AG08395 (cell line): ENCODE measurements at regions not wholly inside any gene's neighbourhood (a gene's known extent, or its start where the extent isn't known, plus 50 kb on each side); places are given as distances from the start of the nearest gene placed in this dataset.

Experiments
- DNase-seq: peaks from one replicate; pipeline ENCODE4 v3.0.0; 2012; ENCODE audit warnings: mixed read lengths, low spot score

DNA sequence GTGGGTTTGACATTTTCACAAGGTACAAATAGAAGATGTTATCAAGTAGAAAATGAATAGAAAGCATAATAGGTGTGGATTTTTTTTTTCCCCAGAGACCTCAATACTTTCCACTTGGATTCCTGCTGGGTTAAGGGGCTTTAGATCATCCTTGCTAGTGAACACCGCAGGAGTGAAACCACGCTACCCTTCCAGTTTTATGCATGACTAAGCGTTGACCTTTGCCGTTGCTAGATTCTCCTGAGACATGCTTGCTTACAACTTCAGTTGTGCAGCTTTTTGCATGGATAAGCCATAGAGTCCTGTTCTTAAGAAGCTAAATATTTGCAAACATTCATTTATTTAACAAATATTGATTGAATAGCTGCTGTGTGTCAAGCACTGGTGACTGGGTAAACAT lies 299.7 kb upstream of the LMCD1 start:
- DNase-seq, result no peak

DNA sequence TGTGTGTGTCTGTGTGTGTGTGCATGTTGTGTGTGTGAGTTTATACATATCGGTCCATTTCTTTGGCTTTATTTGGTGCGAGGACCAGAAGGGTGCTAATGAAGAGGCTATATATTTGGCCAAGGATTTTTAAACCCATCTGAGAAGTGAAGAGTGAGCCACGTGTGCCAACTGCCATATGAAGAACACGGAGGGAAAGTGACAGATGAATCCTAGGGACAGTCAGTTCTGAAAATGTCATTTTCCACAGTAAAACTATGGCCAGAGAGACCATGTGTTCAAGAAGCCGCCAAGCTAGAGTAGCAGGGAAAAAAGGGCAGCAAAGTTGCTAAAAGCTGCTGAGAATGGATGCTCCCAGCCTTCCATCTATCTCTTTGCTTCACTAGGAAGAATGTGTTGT lies 297.3 kb upstream of the LMCD1 start:
- no peak for DNase-seq

DNA sequence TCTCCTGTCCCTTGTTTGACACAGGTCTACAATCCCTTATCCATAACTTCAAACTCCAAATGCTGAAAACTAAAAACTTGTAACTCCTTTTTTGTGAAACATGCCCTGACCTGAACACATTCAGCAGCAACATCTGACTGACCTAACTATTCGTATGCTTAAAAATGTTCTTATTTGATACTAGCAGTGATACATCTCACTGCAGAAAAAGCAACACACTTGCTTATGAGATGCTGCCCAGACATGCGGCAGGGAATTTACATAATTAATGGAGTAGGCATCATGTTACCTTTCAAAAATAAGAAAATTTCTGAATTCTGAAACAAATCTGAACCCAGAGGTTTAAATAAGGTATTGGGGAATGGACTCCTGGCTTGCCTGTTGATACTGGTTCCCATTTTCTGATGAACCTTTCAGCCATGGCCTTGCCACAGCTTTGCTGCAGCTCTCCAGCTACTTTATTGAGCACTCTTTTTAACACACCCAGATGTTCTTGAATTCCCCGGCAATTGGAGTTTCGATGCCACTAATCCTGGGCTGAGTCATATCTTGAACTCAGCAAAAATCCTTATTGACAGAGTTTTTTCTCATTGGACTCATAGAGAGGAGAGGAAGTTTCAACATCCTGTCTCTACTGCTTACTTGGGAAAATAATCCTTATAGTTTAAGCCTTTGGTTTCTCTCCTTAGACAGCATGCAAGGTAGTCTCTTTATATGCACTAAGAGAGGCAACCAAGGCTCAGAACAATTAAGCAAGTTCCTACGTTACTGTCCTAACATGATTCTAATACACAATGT lies 296.6 kb upstream of the LMCD1 start:
- DNase-seq, result peak; percentile 65

DNA sequence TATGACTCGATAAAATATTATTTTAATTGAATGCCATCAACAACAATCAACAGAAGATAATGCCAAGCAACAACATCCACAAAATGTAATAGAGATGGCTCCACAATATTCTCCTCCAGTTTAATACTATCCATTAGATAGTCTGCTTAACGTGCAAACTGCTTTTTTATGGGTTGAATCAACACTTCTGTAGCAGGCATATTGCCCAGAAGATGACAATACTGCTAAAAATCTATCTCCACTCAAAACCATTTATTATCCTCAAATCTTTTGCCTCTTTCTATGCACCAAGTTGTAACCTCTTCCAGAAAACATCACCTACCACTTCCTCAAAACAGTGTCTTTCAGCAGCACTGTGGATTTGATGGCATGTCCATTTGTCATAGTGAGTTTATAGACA lies 295.7 kb upstream of the LMCD1 start:
- DNase-seq, result no peak

DNA sequence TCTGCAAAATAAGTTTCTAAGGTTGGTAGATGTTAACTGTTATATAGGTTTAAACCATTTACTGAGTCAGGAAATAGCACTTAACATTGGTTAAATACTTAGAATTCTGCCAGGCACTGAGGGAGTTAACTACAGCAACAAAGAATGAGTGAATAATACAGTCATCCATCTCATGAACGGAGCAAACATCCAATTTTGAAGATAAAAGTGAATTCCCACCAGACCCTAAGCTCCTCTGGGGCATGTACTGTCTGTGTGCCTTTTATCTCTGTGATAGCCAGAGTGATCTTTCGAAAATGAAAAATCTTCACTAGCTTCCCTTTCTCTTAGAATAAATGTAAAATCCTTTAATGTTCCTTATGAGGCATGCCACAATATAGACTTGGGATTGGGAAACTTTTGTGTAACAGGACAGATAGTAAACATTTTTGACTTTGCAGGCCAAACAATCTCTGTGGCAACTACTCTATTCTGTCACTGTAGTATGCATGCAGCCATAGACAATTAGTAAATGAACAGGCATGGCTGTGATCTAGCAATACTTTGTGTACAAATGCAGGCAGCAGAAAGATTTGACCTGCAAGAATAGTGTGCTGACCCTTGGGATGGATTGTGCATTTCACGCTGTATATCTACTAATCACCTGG lies 294.5 kb upstream of the LMCD1 start:
- no peak for DNase-seq

DNA sequence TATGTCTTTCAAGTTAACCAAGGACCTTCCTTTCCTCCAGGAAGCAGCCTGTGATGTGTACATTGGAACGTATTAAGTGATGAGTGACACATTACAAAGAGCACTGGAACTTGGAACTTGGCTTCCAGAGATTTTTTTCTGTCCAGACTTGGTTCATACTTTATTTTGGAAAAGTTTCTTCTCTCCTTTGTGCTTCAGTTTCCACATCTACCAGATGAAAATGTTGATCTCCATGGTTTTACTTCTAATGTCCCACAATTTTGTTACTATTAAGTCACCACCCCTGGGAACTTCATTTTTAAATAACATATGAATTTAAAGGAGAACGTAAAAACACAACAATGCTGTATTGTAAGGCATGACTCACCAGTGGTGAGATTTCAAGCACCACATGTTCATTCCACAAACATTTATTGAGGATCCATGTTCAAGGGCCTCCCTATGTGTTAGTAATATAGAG lies 290.7 kb upstream of the LMCD1 start:
- DNase-seq, result peak; percentile 21

DNA sequence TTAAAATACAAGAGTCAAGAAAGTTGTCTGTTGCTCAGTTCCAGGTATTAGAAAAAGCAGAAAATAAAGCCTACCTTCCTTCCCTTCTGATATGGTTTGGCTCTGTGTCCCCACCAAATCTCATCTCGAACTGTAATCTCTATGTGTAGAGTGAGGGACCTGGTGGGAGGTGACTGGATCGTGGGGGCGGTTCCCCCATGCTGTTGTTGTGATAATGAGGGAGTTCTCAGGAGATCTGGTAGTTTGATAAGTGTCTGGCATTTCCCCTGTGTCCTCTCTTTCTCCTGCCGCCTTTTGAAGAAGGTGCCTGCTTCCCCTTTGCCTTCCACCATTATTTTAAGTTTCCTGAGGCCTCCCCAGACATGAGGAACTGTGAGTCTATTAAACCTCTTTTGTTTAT lies 288.8 kb upstream of the LMCD1 start:
- no peak for DNase-seq

DNA sequence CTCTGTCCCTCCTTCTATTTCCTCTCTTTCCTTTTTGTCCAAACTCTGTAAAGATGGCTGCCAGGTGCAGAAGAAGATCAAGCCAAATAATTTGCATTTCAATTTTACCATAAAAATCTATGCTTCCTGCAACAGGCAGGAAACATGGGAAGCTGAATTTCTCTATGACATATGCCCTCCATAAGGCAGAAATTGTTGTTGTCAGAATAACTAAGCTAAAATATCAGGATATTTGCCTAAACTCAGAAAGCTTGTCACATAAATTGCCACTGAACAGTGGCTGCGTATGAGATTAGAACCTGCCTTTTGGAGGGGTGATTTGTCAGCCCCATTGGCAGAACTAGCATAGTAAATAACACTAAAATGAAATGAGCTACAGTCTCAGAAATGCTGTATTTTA lies 288.3 kb upstream of the LMCD1 start:
- no peak for DNase-seq

DNA sequence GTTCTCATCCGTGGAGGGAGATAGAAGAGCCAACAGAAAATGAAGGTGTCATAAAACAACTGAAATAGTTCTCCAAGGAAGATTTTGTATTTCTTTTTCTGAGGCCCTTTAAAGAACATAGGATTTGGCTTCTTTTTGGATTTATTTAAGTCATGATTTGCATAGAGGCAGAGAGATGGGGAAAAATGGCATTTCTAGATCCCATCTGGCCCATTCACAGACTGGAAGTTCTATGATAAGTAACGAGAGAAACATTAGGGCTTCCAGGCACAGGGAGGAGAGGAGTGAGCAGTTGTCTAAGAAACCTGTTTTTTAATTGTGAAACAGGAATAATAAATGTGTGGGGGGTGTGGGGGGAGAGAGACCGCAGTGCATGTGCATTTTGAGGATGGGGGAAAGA lies 285.8 kb upstream of the LMCD1 start:
- DNase-seq, result no peak

DNA sequence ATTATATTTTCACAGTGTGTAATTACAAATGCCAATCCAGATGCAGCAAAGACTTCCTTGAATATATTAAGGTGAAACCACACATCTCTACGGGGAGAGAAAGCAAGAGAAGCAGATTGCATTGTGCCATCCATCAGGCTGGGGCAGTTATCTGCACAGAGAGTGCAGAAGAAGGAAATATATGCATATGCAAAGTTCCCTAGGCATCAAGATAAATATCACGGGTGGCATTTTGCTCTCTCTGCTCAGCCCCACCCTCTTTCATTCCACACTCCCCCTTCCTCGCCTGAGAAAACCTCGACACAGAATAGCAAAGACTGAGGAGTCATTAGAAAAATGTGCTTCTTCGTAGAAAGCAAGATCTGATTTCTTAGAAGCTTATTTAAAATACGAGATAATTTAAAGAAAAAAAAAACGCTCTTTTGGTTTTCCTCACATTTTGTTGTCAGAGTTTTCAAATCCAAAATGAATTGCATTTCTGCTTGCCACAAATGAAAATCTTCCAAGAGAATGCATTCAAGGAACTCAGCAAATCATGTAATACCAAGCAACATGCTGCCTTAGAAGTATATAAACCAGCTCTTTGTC lies 283.2 kb upstream of the LMCD1 start:
- no peak for DNase-seq

DNA sequence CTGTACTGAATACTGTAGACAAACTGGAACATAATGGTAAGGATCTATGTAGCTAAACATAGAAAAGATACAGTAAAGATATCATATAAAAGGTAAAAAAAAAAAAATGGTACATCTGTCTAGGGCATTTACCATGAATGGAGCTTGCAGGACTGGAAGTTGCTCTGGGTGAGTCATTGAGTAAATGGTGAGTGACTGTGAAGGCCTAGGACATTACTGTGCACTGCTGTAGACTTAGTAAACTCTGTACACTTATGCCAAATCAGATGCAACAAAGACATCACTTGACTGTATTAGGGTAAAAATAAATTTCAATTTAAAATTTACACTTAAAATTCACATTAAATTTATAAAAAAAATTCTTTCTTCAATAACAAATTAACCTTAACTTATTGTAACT lies 281.3 kb upstream of the LMCD1 start:
- no peak for DNase-seq

DNA sequence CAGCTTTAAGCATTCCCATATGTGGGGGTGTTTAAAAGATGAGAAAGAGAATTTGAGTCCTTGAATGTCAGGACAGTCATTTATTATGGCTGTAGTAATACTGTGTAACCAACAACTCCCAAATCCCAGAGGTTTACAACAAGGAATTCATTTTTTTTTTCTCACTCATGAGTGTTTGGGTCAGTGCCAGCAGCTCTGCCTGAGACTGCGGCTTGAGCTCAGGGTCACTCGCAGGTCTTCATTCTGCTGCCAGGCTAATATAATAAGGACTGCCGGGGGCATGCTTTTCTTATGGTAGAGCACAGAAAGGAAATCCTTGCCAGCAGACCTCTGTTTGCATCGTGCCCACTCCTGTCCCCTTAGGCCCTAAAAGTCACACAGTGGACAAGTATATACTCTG lies 277.9 kb upstream of the LMCD1 start:
- peak; percentile 10 for DNase-seq

DNA sequence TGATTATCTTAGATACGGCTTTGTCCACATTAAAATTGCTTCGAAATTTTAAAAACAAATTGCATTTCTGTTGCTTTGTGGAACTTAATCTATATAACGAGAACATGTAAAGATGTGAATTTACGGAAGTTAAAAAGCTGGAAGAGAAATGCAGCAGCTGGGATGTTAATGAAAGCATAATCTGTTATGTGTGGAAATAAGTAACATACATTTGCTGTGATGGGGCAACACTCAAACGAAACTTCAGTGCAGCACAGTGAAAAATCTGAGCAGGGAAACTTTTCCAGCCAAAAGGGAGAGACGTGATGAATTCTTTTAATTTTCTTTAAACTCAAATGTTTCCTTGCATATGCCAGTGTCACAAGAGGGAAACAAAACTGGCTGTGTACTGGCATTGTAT lies 276.7 kb upstream of the LMCD1 start:
- DNase-seq, result no peak

DNA sequence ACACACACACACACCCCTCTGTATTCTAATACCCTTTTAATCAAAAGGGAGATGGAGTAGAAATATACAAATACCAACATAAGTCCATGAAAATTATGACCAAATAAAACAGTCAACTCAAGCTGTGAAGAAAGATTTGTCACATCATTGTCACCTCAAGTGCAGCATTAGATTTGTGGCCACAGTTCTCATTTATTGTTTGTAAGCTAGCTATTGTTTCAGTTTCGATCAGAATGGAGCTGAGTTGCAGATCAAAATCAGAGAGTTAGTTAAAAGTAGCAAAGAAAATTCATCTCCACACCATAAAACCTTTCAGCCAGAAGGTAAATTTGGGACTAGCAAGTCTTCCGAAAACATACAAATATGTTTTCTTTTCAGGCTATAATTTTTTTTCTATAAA lies 267.7 kb upstream of the LMCD1 start:
- DNase-seq, result no peak

DNA sequence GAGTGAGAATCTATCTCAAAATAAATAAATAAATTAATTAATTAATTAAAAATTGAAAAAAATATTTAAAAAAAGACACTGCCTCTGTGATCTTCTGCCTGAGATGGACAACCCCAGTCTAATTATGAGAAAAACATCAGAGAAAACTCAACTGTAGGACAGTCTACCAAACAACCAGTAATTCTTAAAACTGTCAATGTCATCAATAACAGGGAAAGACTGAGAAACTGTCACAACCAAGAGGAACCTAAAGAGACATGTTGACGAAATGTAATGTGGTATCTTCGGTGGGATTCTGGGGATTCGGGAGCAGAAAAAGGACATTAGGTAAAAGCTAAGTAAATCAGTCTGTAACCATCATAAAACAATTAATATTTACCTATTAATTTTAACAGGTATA lies 265.4 kb upstream of the LMCD1 start:
- no peak for DNase-seq

DNA sequence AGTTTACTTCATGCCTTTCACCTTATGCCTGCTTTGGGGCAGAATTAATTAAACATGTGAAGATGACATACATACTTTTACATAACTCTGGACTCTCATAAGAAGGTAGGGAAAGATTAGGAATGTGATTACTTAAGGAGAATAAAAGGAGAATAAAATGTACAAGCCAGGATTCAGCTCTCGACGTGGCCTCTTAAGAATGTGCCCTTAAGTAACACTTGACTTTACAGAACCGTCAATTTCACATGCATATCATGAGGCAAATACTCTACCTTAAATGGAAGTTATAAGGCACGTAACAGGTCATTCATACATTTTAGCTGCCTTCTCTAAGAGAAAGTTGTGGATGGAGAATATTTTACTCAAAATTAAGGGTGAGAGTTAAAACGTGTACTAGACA lies 263.7 kb upstream of the LMCD1 start:
- no peak for DNase-seq

DNA sequence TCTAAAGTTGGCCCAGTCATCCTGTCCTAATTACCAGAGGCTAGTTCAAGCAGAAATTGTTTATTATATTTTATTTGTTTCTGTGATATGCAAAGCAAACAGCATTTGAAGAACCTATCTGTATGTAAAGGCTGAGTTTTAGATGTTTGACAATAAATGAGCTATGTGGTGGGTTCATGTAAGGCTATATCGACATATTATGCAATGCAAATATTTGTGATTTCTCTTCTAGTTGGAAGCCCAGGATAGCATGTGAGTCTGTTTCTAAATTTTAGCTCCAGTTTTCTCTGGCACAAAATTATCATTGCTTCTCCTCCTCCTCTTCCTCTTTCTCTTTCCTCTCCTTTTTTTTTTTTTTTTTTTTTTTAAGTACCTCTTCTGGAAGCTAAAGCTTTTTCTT lies 263.2 kb upstream of the LMCD1 start:
- DNase-seq, result no peak

DNA sequence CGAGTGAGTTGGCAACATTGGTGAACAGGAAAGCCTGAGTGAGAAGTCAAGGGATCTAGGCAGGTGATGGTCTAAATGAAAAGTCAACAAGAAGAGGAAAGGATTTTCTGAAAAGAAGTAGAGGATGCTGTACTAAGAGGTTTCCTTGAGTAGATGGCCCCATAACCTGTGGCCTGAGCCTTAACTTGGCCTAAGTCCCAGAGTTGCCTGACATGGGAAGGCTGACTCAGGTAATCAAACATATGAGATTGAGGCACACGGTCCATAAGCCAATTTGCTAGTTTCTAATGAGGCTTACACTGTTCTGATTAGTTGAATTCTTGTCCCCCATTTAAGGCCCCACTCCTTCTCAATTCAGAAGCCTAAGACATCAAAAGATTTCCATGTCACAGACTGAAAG lies 262.5 kb upstream of the LMCD1 start:
- no peak for DNase-seq

DNA sequence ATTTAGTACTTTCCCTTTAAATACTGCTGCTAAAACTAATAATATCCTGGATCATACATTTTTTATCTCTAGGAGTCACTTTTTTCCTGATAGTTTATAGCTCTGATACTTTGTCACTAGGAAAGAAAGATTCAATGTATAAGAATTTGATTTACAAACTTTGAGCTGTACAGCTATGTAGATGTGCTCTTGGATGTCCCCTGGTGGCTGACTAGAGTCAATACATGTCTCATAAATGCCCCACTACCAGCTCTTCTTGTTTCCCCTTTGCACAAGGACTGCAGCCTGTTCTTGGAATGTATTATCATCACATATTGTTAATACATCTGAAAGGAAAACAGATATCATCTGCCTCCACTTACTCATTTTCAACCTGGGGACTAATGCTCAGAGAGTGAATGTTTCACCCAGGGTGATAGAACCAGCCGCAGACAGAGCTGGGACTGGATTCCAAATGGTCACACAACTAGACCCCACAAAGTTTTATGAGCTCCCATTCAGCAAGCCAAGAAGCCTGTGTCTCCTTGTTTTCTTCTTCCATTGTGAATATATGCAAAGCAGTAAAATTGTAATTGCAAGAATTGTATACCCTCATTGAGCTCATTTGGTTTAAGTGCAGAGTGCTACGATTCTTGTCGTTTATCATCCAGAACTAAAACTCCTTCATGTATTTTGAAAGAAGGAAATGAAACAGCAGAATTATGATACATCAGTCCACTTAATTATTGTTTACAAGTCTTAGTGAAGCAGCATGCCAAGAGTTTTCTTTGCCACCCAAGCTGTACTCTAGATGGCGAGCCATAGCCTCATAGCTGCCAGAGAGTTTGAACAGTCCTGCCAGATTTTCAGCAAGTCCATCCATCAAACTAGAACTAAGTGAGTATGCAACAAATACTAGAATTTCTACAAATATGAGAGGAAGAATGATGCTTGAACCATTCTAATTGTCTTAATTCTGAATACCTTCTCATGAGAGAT lies 261.6 kb upstream of the LMCD1 start:
- peak; percentile 66 for DNase-seq

DNA sequence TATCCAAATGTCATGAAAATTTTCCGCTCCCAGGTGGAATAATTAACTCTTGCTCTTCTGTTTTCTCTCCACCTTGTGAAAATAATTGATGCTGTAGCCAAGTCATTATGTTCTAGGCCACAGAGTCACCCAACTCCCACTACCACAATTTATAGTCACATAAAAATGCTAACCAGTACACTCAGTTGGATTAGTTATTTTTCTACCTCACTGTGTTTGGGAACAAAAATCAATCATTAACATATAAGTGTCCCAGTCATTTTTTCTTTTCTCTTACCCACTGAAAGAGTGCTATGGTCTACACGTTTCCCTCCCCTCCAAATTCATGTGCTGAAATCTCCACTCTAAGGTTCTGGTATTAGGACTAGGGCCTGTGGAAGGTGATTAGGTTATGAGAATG lies 255.6 kb upstream of the LMCD1 start:
- DNase-seq, result no peak

DNA sequence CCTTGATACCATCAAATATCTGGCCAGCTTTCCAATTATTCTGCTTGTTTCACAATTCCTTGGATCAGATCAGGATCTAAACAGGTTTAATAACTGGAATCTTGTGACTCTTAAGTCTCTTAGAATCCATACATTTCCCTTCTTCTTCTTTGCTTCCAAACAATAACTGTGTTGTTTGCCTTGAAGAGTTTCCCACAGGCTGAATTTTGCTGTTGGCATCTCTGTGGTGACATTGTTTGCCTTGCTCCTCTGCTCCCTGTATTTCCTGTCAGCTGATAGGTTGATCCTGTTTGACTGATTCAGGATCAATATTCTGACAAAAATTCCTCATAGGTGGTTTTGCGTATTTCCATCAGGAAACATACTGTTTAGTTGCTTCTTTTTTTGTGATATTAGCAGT lies 248.4 kb upstream of the LMCD1 start:
- DNase-seq, result no peak

DNA sequence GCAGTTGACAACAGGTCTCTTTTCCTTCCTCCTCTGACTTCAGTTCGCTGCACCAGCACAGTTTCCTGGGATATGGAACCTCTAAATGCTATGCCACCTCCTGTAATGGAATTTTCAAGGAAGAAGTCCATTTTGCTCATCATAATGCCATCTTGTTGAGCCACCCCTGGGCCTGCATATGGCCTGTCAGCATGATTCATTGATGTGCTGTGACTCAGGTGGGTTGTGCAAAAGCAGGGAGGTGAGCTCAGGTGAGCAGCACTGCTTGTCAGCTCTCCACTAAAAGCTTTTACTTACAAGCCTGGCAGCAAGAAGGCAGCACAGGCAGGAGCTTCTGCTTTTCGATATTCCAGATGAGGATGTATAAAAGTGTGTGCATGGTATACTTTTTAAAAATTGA lies 247.1 kb upstream of the LMCD1 start:
- no peak for DNase-seq
